ENCODE measurements at regions not wholly inside any gene's neighbourhood (a gene's known extent, or its start where the extent isn't known, plus 50 kb on each side); places are given as distances from the start of the nearest gene placed in this dataset.

DNA sequence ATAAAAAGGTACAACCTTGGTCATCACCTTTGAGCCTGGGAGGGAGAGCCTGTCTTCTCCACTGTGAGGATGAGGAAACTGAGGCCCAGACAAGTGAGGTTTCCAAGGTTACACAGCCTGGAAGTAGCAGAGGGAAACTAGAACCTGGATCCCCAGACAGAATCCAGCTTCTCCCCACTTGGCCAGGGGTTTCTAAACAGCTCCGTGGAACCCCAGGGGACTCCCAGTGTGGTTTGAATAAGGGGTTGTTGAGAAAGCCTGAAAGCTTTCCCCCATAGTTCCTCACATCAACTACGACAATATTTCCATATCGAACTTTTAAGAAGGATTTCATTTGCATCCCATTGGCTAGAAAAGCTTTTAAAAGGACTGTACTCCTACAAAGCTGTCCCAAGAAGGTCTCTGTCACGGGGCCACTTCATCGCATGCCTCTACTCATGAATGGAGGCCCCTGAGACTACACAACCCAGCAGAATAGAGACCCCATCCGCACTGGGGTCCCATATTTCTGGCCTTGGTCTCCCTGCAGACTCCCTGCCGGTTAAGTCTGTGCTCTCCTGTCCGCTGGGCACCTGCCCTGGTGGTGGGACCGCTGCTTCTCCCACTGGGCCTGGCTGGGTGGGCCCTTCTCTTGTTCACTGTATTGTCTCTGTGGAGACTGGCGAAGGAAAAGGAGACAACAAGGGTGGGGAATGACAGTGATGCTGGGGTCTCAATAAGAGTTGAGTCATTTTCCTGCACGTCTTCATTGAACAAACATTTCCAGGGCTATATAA, 178.5 kb downstream of the SMAD6 start:
- TF ChIP-seq CHD4 (IDR thresholded peaks at IDR 0.05) (no peak), CTCF (IDR thresholded peaks at IDR 0.05 in 2 of 3, conservative IDR thresholded peaks at IDR 0.05 in 1 of 3; ENCODE audit: control insufficient read depth in 2 of 3, extremely low read depth in 1 of 3, insufficient read depth in 1 of 3, low read depth in 3 of 3, low read length in 3 of 3) (no peak)
